OCI-LY7 (cell line): ENCODE measurements at regions not wholly inside any gene's neighbourhood (a gene's known extent, or its start where the extent isn't known, plus 50 kb on each side); places are given as distances from the start of the nearest gene placed in this dataset.
"Not testable (repeated sequence)": the region's sequence is repeated elsewhere in the genome, so short reads cannot be mapped to it uniquely, and the experiment has no call there.

ENCODE experiments used
- EZH2phosphoT487 ChIP-seq: fragments of 200-600 bp; sonication (generic); IDR thresholded peaks from 2 replicates; pipeline ENCODE4 v1.6.1; 2018; ENCODE audit warnings: low read depth, borderline replicate concordance, mild to moderate bottlenecking, mixed run types, antibody characterized with exemption, low read length, moderate library complexity, mixed read lengths
- TF ChIP-seq, protein P1 (sequence below): fragments of 200-600 bp; sonication (generic); conservative IDR thresholded peaks from 2 replicates; pipeline ENCODE4 v1.5.1; 2014; ENCODE audit warnings: mild to moderate bottlenecking, antibody characterized with exemption, low read length, moderate library complexity, mixed read lengths

DNA sequence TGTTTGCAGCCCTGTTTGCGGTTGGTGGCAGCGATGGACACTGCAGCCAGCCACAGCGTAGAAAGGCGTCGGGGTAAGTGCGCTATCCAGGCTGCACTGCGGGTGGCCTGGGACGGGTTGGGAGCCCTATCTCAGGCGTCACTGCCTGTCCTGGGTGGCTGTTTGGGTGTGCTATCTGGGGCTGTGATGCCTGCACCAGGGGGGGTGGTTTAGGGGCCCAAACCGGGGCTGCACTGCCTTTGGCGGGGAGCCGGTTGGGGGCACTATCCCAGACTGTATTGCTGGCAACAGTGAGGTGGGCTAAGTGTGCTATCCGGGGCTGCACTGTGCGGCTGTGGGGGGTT is 248.2 kb downstream of the TP53TG3F start:
- TF ChIP-seq, protein P1, sequence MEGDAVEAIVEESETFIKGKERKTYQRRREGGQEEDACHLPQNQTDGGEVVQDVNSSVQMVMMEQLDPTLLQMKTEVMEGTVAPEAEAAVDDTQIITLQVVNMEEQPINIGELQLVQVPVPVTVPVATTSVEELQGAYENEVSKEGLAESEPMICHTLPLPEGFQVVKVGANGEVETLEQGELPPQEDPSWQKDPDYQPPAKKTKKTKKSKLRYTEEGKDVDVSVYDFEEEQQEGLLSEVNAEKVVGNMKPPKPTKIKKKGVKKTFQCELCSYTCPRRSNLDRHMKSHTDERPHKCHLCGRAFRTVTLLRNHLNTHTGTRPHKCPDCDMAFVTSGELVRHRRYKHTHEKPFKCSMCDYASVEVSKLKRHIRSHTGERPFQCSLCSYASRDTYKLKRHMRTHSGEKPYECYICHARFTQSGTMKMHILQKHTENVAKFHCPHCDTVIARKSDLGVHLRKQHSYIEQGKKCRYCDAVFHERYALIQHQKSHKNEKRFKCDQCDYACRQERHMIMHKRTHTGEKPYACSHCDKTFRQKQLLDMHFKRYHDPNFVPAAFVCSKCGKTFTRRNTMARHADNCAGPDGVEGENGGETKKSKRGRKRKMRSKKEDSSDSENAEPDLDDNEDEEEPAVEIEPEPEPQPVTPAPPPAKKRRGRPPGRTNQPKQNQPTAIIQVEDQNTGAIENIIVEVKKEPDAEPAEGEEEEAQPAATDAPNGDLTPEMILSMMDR: not testable (repeated sequence)
- not testable (repeated sequence) for TF ChIP-seq EZH2phosphoT487
